OCI-LY1 (cell line): ENCODE measurements at regions not wholly inside any gene's neighbourhood (a gene's known extent, or its start where the extent isn't known, plus 50 kb on each side); places are given as distances from the start of the nearest gene placed in this dataset.

Source experiments
- H2AFZ ChIP-seq: fragments of 200-600 bp; sonication (generic), shearing (Covaris generic); 2 replicates; pipeline ENCODE4 v1.6.0; 2014; ENCODE audit warnings: antibody characterized with exemption, mild to moderate bottlenecking, low read length
- H3F3A ChIP-seq: fragments of 200-600 bp; sonication (generic), shearing (Covaris generic); 2 replicates; pipeline ENCODE4 v1.6.0; 2014; ENCODE audit warnings: mild to moderate bottlenecking, antibody characterized with exemption, low read length, moderate library complexity; ENCODE audit not compliant: insufficient read depth
- H3K27ac ChIP-seq: fragments of 200-600 bp; sonication (generic); 2 replicates; pipeline ENCODE4 v1.5.1; 2014; ENCODE audit warnings: low read length, mixed run types, mild to moderate bottlenecking, low read depth; ENCODE audit not compliant: poor library complexity, severe bottlenecking
- H3K27me3 ChIP-seq: fragments of 200-600 bp; sonication (generic); 2 replicates; pipeline ENCODE4 v1.6.0; 2014; ENCODE audit warnings: antibody characterized with exemption, mild to moderate bottlenecking, low read length, moderate library complexity; ENCODE audit not compliant: insufficient read depth
- H3K36me3 ChIP-seq: fragments of 200-600 bp; sonication (generic); 2 replicates; pipeline ENCODE4 v1.6.1; 2014; ENCODE audit warnings: mild to moderate bottlenecking, antibody characterized with exemption, low read length, moderate library complexity, mixed read lengths; ENCODE audit not compliant: insufficient read depth
- H3K4me1 ChIP-seq: fragments of 200-600 bp; sonication (generic); 2 replicates; pipeline ENCODE4 v1.5.1; 2014; ENCODE audit warnings: mild to moderate bottlenecking, low read length, moderate library complexity; ENCODE audit not compliant: insufficient read depth, severe bottlenecking
- H3K4me2 ChIP-seq: fragments of 200-600 bp; sonication (generic), shearing (Covaris generic); 2 replicates; pipeline ENCODE4 v1.6.1; 2014; ENCODE audit warnings: low read length
- H3K4me3 ChIP-seq: fragments of 200-600 bp; sonication (generic); 2 replicates; pipeline ENCODE4 v1.5.1; 2014; ENCODE audit warnings: low read length, low read depth, mild to moderate bottlenecking, mixed read lengths; ENCODE audit not compliant: poor library complexity, severe bottlenecking
- H3K79me2 ChIP-seq: fragments of 200-600 bp; shearing (Covaris generic); 2 replicates; pipeline ENCODE4 v1.6.1; 2016; ENCODE audit warnings: mixed run types, low read length, mixed read lengths; ENCODE audit not compliant: insufficient read depth
- H3K9ac ChIP-seq: fragments of 200-600 bp; sonication (generic), shearing (Covaris generic); 2 replicates; pipeline ENCODE4 v1.6.1; 2014; ENCODE audit warnings: mild to moderate bottlenecking, low read length, mixed read lengths
- H3K9me2 ChIP-seq: fragments of 200-600 bp; sonication (generic), shearing (Covaris generic); 2 replicates; pipeline ENCODE4 v1.6.1; 2014; ENCODE audit warnings: low read depth, mild to moderate bottlenecking, low read length, mixed read lengths
- H3K9me3 ChIP-seq: fragments of 200-600 bp; shearing (Covaris generic); 2 replicates; pipeline ENCODE4 v1.6.1; 2014; ENCODE audit warnings: low read length, mixed read lengths
- H4K20me1 ChIP-seq: fragments of 200-600 bp; sonication (generic), shearing (Covaris generic); 2 replicates; pipeline ENCODE4 v1.6.0; 2016; ENCODE audit warnings: mild to moderate bottlenecking, low read length; ENCODE audit not compliant: insufficient read depth
- CTCF ChIP-seq: fragments of 200-600 bp; sonication (generic), shearing (Covaris generic); IDR thresholded peaks from 2 replicates; pipeline ENCODE4 v1.5.1; 2017; ENCODE audit warnings: mild to moderate bottlenecking, antibody characterized with exemption, low read length, moderate library complexity, mixed read lengths
- EZH2 ChIP-seq: fragments of 200-600 bp; sonication (generic), shearing (Covaris generic); IDR thresholded peaks from 2 replicates; pipeline ENCODE4 v1.8.0; 2017; ENCODE audit warnings: borderline replicate concordance, mixed run types, mild to moderate bottlenecking, antibody characterized with exemption, low read length, moderate library complexity, mixed read lengths

- no peaks in the 10 kb centered on the region for H4K20me1 ChIP-seq
- H3K9me3 ChIP-seq: no peaks in the 10 kb centered on the region
- no peak for TF ChIP-seq EZH2
- no peak for TF ChIP-seq CTCF
- H3K4me2 ChIP-seq: no peak overlapping the region
- no peaks in the 10 kb centered on the region for H3K4me1 ChIP-seq
- H3K9me2 ChIP-seq: no peaks in the 10 kb centered on the region
- H3K4me3 ChIP-seq: no peak overlapping the region
- no peak overlapping the region for H3K9ac ChIP-seq
- no peaks in the 10 kb centered on the region for H3K27me3 ChIP-seq
- H2AFZ ChIP-seq: no peak overlapping the region
- H3F3A ChIP-seq: no peaks in the 10 kb centered on the region
- H3K27ac ChIP-seq: no peak overlapping the region
- no peaks in the 10 kb centered on the region for H3K79me2 ChIP-seq
- H3K36me3 ChIP-seq: no peaks in the 10 kb centered on the region
Observed at GRCh38 chr12:62166525-62166924, 93.7 kb upstream of the USP15 start.

GRCh38 chr12:62168411-62168810 is 91.8 kb upstream of the USP15 start:
- Histone ChIP-seq H3F3A (no peaks in the 10 kb centered on the region), H3K9ac (no peak overlapping the region), H3K27me3 (no peaks in the 10 kb centered on the region), H3K4me2 (no peak overlapping the region), H3K4me1 (no peaks in the 10 kb centered on the region), H3K9me2 (no peaks in the 10 kb centered on the region), H3K27ac (no peak overlapping the region), H4K20me1 (no peaks in the 10 kb centered on the region), H3K79me2 (no peaks in the 10 kb centered on the region), H3K4me3 (no peak overlapping the region), H2AFZ (no peak overlapping the region), H3K9me3 (no peaks in the 10 kb centered on the region), H3K36me3 (no peaks in the 10 kb centered on the region)
- TF ChIP-seq CTCF (no peak), EZH2 (no peak)

- no peak overlapping the region for H3K4me3 ChIP-seq
- no peaks in the 10 kb centered on the region for H4K20me1 ChIP-seq
Observed at GRCh38 chr12:62170241-62170640, 90.0 kb upstream of the USP15 start.

More at GRCh38 chr12:62170241-62170640, 90.0 kb upstream of the USP15 start:
- no peaks in the 10 kb centered on the region for H3K9me2 ChIP-seq
- no peak overlapping the region for H3K27ac ChIP-seq
- no peaks in the 10 kb centered on the region for H3K27me3 ChIP-seq
- TF ChIP-seq CTCF: no peak
- TF ChIP-seq EZH2: no peak
- H3K79me2 ChIP-seq: no peaks in the 10 kb centered on the region
- no peak overlapping the region for H3K9ac ChIP-seq
- H3K4me1 ChIP-seq: no peaks in the 10 kb centered on the region
- H3K4me2 ChIP-seq: no peak overlapping the region
- H2AFZ ChIP-seq: no peak overlapping the region
- no peaks in the 10 kb centered on the region for H3F3A ChIP-seq
- no peaks in the 10 kb centered on the region for H3K9me3 ChIP-seq
- no peaks in the 10 kb centered on the region for H3K36me3 ChIP-seq
